MG63 (cell line): ENCODE measurements at regions not wholly inside any gene's neighbourhood (a gene's known extent, or its start where the extent isn't known, plus 50 kb on each side); places are given as distances from the start of the nearest gene placed in this dataset.
"Not testable (repeated sequence)": the region's sequence is repeated elsewhere in the genome, so short reads cannot be mapped to it uniquely, and the experiment has no call there.

Source experiments
- DNase-seq: peaks from one replicate; pipeline ENCODE4 v3.0.0-alpha.2; 2020
- H3K27me3 ChIP-seq: fragments of 250-450 bp; sonication (Bioruptor Pico); 2 replicates; pipeline ENCODE4 v1.5.1; 2020; ENCODE audit warnings: mild to moderate bottlenecking, moderate library complexity
- H3K36me3 ChIP-seq: fragments of 250-450 bp; sonication (Bioruptor Pico); 2 replicates; pipeline ENCODE4 v1.5.1; 2020; ENCODE audit warnings: mild to moderate bottlenecking, moderate library complexity
- H3K4me3 ChIP-seq: fragments of 250-450 bp; sonication (Bioruptor Pico); 2 replicates; pipeline ENCODE4 v1.5.1; 2020; ENCODE audit warnings: mild to moderate bottlenecking, moderate library complexity
- H3K9me3 ChIP-seq: fragments of 250-450 bp; sonication (Bioruptor Pico); 2 replicates; pipeline ENCODE4 v1.5.1; 2020; ENCODE audit warnings: mild to moderate bottlenecking, moderate library complexity

DNA sequence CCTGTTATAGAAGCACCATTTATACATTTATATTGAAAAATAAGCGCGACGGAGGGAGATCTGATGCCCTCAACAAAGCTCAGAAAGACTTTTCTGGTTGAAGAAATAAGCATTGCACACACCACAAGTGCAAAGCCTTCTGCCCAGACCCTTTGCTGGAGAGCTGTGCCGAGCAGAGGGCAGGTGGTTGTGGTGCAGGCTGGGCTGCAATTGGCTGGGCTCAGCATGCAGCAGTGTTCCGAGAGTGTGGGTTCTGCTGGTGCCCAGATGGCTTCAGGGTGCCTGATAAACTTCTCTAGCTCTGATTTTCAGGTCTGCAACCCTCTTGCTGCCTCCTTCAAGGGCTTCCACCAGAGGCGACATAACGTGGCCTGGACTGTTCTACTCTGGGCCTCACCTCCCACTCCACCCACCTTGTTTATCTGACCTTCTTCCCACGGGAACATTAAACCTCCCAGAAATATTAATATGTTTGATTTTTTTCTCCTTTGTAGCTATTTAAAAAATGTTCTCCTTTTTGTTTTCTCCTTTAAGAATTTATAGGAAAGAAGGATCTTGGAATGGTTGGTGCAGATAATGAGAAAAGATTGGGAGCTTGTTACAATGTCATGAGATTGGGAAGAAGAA is 113.6 kb upstream of the ITGA6 start:
- no peak overlapping the region for H3K4me3 ChIP-seq
- no peak for DNase-seq
- no peaks in the 10 kb centered on the region for H3K27me3 ChIP-seq
- no peaks in the 10 kb centered on the region for H3K36me3 ChIP-seq
- no peaks in the 10 kb centered on the region for H3K9me3 ChIP-seq

DNA sequence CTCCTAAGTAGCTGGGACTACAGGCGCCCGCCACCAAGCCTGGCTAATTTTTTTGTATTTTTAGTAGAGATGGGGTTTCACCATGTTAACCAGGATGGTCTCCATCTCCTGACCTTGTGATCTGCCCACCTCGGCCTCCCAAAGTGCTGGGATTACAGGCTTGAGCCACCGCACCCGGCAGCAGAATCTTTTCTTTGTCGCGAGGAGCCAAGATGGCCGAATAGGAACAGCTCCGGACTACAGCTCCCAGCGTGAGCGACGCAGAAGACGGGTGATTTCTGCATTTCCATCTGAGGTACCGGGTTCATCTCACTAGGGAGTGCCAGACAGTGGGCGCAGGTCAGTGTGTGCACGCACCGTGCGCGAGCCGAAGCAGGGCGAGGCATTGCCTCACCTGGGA is 112.3 kb upstream of the ITGA6 start:
- H3K4me3 ChIP-seq, H3K27me3 ChIP-seq, H3K9me3 ChIP-seq, DNase-seq, H3K36me3 ChIP-seq: not testable (repeated sequence)

DNA sequence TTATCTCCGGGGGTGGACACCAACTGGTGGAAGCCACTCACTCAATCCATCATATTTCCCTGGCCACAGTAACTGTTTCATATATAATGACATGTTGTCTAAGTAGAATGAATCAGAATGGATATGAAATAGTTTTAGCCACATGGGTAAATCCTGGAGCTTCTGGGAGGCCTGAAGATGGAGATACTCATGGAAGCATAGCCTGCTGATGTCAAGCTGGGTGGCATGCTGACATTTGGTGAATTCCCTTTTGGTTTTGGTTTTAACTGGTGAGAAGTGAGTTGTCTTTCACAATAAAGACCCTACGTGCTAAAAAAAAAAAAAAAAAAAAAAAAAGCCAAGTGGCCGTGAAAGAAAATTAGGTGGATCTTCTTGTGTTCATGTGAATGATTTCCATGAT is 105.3 kb upstream of the ITGA6 start:
- DNase-seq = no peak
- no peaks in the 10 kb centered on the region for H3K36me3 ChIP-seq
- H3K9me3 ChIP-seq = no peaks in the 10 kb centered on the region
- no peaks in the 10 kb centered on the region for H3K27me3 ChIP-seq
- no peak overlapping the region for H3K4me3 ChIP-seq

DNA sequence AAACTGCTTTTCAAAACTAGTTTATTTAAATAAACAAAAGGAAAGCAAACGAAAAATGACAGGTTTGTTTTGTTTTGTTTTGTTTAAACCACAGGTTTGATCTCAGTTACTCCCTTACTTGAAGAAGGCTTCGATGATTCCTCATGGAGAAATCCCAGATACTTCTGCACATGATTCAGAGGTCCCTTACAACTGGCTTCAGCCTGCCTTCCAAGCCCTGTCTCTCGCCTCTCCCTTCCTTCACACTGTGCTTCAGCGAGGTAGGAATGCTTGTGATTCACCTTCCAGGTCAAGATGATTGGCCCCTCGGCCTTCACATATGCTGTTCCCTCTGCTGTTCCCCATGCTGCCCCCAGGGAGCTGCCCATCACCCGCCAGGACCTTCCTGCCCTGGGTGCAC is 104.1 kb upstream of the ITGA6 start:
- no peaks in the 10 kb centered on the region for H3K27me3 ChIP-seq
- no peaks in the 10 kb centered on the region for H3K36me3 ChIP-seq
- DNase-seq = no peak
- no peaks in the 10 kb centered on the region for H3K9me3 ChIP-seq
- H3K4me3 ChIP-seq = no peak overlapping the region

DNA sequence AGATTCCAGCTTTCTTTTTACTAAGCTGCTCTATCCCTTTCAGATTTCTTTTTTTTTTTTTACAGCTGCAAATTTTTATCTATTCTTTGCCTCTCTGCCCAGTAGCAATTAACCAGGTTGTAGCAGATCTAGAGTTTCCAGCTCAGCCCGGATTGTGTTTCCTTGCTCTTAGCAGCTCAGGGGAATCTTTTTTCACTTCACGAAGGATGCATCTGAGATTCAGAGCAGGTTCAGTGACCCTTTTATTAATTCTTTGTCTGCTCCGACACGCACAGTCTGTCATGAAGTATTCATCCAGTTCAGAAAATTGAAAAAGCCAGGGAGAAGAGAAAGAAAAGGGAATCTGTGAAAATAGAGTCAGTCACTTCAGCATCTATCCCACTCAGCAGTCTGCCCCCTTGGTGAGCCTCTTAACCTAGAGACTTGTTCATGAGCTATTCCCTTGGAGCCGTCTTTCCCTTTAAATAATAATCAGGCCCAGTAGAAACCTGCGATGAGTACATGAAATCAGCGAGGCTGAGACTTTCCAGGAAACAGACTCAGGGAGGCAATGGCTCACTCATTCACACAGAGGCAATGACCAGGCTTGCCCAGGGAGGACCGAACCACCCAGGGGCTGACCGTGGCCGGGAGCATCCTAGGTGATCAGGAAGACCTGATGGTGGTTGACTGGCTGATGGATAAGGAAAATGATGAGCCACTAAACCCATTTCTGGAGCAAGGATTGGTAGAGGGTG is 103.4 kb upstream of the ITGA6 start:
- no peaks in the 10 kb centered on the region for H3K9me3 ChIP-seq
- no peaks in the 10 kb centered on the region for H3K27me3 ChIP-seq
- no peaks in the 10 kb centered on the region for H3K36me3 ChIP-seq
- H3K4me3 ChIP-seq = no peak overlapping the region
- DNase-seq = no peak

DNA sequence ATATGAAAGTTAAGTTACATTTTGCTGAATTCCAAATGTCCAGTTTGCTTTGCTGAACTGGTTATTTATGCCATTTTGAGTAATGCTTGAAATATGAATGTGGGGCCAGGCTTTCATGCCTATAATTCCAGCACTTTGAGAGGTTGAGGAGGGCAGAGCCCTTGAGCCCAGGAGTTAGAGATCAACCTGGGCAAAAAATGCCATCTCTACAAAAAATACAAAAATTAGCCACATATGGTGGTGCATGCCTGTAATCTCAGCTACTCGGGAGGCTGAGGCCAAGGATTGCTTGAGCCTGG is 101.2 kb upstream of the ITGA6 start:
- Histone ChIP-seq H3K9me3 (no peaks in the 10 kb centered on the region), H3K4me3 (no peak overlapping the region), H3K36me3 (no peaks in the 10 kb centered on the region), H3K27me3 (no peaks in the 10 kb centered on the region)
- DNase-seq = no peak

DNA sequence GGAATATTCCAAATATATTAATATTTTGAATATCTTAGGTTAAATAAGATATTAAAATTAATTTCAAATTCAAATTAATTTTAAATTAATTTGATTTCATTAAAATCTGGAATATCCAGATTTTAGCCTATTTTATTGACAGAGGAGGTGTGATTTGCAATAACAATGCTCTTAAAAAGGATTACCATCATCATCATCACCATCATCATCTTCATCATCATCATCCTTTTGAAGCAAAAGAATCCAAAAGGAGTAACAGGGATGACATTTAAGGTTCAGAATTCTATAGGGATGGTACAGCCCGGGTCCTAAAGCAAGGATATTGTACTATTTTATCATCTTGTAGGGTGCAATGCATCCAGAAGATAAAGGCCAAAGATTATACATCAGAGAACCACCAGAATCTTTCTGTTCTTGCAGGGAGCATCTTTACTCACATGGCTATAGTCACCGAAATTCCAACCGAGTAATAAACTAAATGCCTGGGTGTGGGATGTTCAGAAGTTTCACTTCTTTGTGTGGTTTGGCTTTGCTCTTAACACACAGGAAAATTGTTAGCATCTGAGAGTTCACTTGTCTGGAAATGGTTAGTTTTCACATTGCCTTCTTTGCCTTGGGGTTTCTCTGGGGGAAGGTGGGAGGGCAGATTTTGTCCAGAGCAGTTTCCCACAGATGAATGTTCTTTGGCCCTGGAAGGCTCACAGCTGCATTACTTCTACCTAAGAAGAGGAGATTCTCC is 99.1 kb upstream of the ITGA6 start:
- H3K4me3 ChIP-seq = no peak overlapping the region
- DNase-seq = no peak
- H3K9me3 ChIP-seq = no peaks in the 10 kb centered on the region
- no peaks in the 10 kb centered on the region for H3K27me3 ChIP-seq
- H3K36me3 ChIP-seq = no peaks in the 10 kb centered on the region

DNA sequence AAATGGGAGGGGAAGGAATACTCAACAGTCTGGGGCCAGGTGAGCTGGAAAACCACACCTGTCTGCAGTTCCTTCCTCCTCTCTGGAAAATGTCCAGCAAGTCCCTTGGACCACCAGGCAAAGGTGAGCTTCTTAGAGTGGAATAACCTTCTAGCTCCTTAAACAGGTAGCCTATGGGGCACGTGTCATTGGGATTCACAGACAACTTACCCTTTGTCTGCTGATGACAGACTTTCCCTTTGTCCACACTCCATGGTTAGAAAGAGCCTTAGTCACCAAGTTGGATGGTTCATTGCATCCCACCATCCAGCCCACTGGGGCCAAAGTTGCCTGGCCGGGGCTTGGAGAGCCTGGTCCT is 98.0 kb upstream of the ITGA6 start:
- Histone ChIP-seq H3K36me3 (no peaks in the 10 kb centered on the region), H3K4me3 (no peak overlapping the region), H3K9me3 (no peaks in the 10 kb centered on the region), H3K27me3 (no peaks in the 10 kb centered on the region)
- DNase-seq = no peak

DNA sequence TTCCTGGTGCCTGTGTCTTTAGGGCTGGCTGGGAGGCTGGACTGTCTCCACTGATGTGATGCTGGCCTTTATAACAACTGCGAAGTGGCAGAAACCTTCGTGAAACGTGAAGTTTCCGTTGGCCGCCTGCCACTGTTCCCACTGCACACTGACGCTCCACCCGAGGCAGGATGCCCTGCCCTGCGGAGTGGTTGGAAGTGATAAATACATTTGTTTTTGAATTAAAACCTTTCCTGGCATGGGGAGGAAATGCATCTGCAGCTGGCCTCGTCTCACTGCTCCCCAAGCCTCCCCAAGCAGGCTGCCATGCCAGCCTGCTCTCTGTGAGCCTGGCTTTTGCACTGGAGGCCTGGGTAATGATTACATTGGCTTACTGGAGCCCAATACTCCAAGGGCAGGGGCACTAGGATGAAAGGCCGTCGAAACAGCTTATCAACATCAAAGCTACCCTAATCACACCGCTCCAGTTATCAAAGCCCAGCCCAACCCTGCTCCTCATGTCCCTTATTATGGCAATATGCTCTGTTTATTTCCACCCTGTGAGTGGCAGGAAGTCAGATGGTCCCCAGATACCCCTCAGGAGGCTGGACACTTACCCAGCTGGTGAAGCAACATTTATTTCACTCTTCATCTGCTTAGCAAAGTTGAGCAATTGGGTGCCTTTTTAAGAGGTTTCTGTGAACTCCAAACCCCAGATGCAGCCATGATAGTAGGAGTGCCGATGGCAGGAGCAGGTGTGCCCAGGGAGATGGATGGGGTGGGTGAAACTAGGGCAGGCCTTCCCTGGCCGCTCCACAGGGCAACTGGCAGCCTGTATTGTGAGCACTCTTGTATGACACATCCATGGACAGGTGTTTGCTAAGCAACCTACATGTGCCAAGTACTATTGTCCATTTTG is 97.4 kb upstream of the ITGA6 start:
- no peak for DNase-seq
- no peaks in the 10 kb centered on the region for H3K36me3 ChIP-seq
- H3K4me3 ChIP-seq = no peak overlapping the region
- H3K27me3 ChIP-seq = no peaks in the 10 kb centered on the region
- H3K9me3 ChIP-seq = no peaks in the 10 kb centered on the region

DNA sequence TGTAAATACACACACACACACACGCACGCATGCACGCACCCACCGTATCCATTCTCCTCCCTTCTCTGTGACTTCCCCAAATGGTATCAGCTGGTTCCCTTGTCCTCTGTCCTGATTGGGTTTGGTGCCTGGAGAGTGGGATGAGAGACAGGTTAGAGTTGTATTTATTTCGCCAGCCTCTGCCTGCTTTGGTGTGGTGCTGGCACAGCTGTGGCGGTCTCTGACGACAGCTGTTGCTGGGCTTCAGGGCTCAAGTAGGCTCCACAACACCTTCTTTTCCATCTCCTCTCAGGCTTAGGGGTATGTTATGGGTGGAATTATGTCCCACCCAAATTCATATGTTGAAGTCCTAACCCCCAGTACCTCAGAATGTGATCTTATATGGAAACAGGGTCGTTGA is 94.9 kb upstream of the ITGA6 start:
- DNase-seq = no peak
- Histone ChIP-seq H3K36me3 (no peaks in the 10 kb centered on the region), H3K27me3 (no peaks in the 10 kb centered on the region), H3K4me3 (no peak overlapping the region), H3K9me3 (no peaks in the 10 kb centered on the region)

DNA sequence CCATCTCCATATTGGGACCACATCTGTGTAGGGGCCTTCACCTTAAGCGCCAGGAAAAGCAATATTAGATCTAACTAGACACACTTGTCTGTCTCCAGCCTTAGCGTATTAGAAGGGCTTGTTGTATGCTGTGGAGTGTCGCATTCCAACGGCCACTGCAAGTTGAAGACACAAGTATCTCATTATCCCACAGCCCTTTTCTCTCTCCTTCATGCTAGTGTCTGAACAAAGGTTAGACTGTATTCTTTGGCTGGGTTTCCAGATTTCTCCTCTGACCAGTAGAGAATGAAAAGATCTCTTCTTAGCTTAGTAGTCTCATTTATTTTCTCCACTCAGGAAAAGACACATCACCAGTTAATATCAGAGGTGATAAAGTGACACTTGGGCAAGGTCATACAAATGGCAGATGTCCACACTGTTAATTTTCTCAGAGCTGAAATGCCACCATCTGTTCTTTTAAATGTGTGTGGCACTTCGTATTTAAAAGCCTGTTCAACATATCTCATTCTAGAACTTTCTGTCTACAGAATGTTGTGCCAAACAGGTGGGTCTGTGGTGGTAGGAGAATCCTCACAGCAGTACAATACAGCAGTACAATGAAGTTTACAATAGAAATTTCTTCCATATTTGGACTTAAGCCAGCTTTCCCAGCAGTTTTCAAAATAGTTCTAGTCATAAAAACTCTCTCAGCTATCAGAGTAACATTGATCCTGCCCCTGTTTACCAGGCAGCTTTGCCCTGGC is 94.0 kb upstream of the ITGA6 start:
- Histone ChIP-seq H3K9me3 (no peaks in the 10 kb centered on the region), H3K4me3 (no peak overlapping the region), H3K36me3 (no peaks in the 10 kb centered on the region), H3K27me3 (no peaks in the 10 kb centered on the region)
- no peak for DNase-seq

DNA sequence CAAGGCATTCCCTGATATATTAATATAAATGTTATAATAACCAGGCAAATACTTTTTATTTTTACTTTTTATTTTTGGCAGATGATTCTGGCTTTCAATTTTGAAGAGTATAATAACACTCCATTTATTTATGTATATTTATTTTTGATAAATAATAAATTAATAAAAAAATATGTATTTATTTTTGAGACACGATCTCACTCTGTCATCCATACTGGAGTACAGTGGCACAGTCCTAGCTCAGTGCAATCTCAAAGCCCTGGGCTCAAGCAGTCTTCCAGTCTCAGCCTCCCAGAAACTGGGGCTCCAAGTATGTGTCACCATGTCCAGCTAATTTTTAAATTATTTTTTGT is 93.4 kb upstream of the ITGA6 start:
- no peak overlapping the region for H3K4me3 ChIP-seq
- no peaks in the 10 kb centered on the region for H3K27me3 ChIP-seq
- DNase-seq = no peak
- H3K9me3 ChIP-seq = no peaks in the 10 kb centered on the region
- H3K36me3 ChIP-seq = no peaks in the 10 kb centered on the region

DNA sequence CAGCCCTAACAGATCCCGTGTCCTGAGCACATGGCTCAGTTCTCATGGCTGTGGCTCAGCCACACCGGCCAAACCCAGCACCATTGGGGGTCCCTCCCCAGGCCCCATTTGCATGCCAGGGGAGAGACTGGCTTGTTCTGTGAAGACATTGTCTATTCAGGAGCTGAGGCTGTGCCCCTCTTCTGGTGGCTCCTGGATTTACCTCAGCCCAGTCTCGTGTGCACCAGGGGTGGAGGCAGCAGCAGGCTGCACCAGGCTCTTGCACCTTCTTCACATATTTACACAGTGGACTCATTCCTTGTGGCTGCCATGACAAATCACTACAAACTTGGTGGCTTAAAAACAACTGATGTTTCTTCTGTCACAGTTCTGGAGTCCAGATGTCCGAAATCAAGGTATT is 92.4 kb upstream of the ITGA6 start:
- no peaks in the 10 kb centered on the region for H3K36me3 ChIP-seq
- DNase-seq = no peak
- H3K4me3 ChIP-seq = no peak overlapping the region
- no peaks in the 10 kb centered on the region for H3K27me3 ChIP-seq
- H3K9me3 ChIP-seq = no peaks in the 10 kb centered on the region

DNA sequence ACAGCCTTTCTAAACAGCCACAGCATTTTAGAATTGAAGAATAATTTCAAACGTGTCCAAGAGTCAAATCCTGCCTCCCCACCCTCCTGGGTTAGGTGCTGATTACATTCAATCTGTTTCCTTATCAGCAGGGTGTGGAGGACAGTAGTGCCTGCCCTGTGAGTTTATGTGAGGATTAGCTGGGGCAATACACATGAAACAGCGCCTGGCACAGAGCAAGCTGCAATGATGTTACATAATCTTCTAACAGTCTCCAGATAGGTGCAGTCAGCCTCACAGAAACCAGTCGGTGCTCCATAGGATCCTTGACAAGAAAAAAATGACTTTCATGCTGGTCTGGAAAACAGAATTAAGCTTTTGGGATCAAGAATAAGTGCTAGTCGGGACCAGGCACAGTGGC is 91.7 kb upstream of the ITGA6 start:
- DNase-seq = no peak
- H3K4me3 ChIP-seq = no peak overlapping the region
- no peaks in the 10 kb centered on the region for H3K36me3 ChIP-seq
- no peaks in the 10 kb centered on the region for H3K27me3 ChIP-seq
- H3K9me3 ChIP-seq = no peaks in the 10 kb centered on the region

DNA sequence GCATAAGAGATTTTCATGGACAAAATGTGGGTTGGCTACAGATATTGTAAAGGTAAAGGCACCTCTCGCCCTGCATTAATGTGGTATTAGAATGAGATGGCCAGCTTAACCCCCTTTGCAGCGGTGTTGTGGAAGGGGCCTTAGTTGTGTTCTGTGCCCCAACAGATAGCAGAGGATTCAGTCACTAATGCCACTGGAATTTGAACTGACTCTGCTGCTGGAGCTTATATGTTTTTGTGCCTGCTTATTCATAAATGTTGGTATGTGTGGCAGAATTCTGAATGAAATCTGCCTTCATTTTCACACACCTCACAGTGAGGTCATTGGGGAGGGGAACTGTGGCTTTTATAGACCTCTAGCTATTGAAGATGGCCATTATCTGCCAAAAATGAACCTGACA is 90.7 kb upstream of the ITGA6 start:
- Histone ChIP-seq H3K27me3 (no peaks in the 10 kb centered on the region), H3K9me3 (no peaks in the 10 kb centered on the region), H3K4me3 (no peak overlapping the region), H3K36me3 (no peaks in the 10 kb centered on the region)
- no peak for DNase-seq

DNA sequence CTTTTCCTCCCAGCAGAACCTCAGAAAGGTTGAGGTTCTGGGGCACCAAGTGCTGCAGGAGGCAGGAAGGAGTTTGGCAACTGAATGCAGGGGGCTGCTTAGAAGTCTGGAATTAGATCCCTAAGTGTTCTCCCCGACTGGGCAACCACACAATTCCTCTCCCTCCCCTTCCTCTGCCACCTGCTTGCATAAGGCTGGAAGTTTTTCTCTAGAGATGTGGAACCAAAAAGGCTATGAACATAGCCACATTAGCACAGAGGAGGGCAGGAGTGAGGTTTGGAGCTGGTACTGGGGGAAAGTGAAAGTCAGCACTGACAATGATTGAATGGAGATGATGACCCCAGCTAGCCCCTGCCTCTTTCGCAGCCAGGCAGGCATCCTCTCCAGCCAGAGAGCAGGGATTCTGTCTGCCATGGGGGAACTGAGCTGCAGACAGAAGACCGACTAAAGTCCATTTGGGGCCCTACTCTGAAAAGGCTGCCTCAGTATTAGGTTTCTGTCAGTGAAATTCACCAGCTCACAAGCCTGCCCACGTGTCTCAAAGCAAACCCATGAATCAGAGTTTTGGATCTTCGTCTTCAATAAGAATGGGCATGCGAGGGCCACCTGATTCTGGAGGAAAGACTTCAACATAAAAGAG is 87.9 kb upstream of the ITGA6 start:
- no peaks in the 10 kb centered on the region for H3K36me3 ChIP-seq
- H3K4me3 ChIP-seq = no peak overlapping the region
- no peak for DNase-seq
- no peaks in the 10 kb centered on the region for H3K9me3 ChIP-seq
- H3K27me3 ChIP-seq = no peaks in the 10 kb centered on the region
